Effector memory CD8-positive, alpha-beta T cell (primary cell): ENCODE measurements at regions not wholly inside any gene's neighbourhood (a gene's known extent, or its start where the extent isn't known, plus 50 kb on each side); places are given as distances from the start of the nearest gene placed in this dataset.
"Not testable (repeated sequence)": the region's sequence is repeated elsewhere in the genome, so short reads cannot be mapped to it uniquely, and the experiment has no call there.

ENCODE experiments used
- ATAC-seq: fragments of 150-1000 bp; cut with Tn5 transposase; replicated peaks from 2 replicates; pipeline ENCODE4 v1.10.0; 2021; ENCODE audit warnings: mild to moderate bottlenecking, moderate library complexity
- DNase-seq, 3 experiments: peaks; one replicate each; pipeline ENCODE4 v3.0.0; 2021
- H3K27ac Mint-ChIP-seq, 2 donors: one replicate each; pipeline ENCODE4 v1.8.0; 2022; ENCODE audit warnings: mild to moderate bottlenecking in 2 of 2, mixed read lengths in 2 of 2, moderate library complexity in 2 of 2
- H3K27me3 Mint-ChIP-seq, 2 donors: one replicate each; pipeline ENCODE4 v1.8.0; 2022; ENCODE audit warnings: mixed read lengths in 2 of 2
- H3K36me3 Mint-ChIP-seq: one replicate; pipeline ENCODE4 v1.8.0; 2022; ENCODE audit warnings: mild to moderate bottlenecking, moderate library complexity, mixed read lengths; ENCODE audit not compliant: insufficient read depth
- H3K4me1 Mint-ChIP-seq, 2 donors: one replicate each; pipeline ENCODE4 v1.8.0; 2022; ENCODE audit warnings: low read depth in 2 of 2, mixed read lengths in 2 of 2
- H3K4me3 Mint-ChIP-seq, 2 donors: one replicate each; pipeline ENCODE4 v1.8.0; 2022; ENCODE audit warnings: mild to moderate bottlenecking in 2 of 2, mixed read lengths in 2 of 2, moderate library complexity in 2 of 2
- H3K9me3 Mint-ChIP-seq, 2 donors: one replicate each; pipeline ENCODE4 v1.8.0; 2022; ENCODE audit warnings: mixed read lengths in 2 of 2

- Mint-ChIP-seq H3K27ac (no peak overlapping the region), H3K27me3 (peaks cover 0 to 17% of the 10 kb centered on the region in 2 donors), H3K9me3 (no peaks in the 10 kb centered on the region), H3K4me1 (no peaks in the 10 kb centered on the region), H3K4me3 (no peak overlapping the region), H3K36me3 (no peaks in the 10 kb centered on the region)
- no peak for ATAC-seq
- DNase-seq, result no peak
These were observed 125.8 kb upstream of the KCNH8 start for GRCh38 chr3:19022546-19022945.

- no peaks in the 10 kb centered on the region for H3K9me3 Mint-ChIP-seq
- H3K4me1 Mint-ChIP-seq, result no peaks in the 10 kb centered on the region
- no peak overlapping the region for H3K27ac Mint-ChIP-seq
- no peak for ATAC-seq
- no peak overlapping the region for H3K4me3 Mint-ChIP-seq
- DNase-seq, result no peak
- H3K27me3 Mint-ChIP-seq, result no peaks in the 10 kb centered on the region
- H3K36me3 Mint-ChIP-seq, result no peaks in the 10 kb centered on the region
These were observed 131.5 kb upstream of the KCNH8 start for GRCh38 chr3:19016851-19017250.

GRCh38 chr3:19013879-19014278 lies 134.4 kb upstream of the KCNH8 start:
- no peaks in the 10 kb centered on the region for H3K36me3 Mint-ChIP-seq
- no peaks in the 10 kb centered on the region for H3K4me1 Mint-ChIP-seq
- no peaks in the 10 kb centered on the region for H3K9me3 Mint-ChIP-seq
- H3K4me3 Mint-ChIP-seq, result no peak overlapping the region
- H3K27me3 Mint-ChIP-seq, result no peaks in the 10 kb centered on the region
- DNase-seq, result no peak
- no peak for ATAC-seq
- H3K27ac Mint-ChIP-seq, result no peak overlapping the region

GRCh38 chr3:19012846-19013245 lies 135.5 kb upstream of the KCNH8 start:
- H3K27me3 Mint-ChIP-seq, result no peaks in the 10 kb centered on the region

GRCh38 chr3:19002606-19003005 lies 145.7 kb upstream of the KCNH8 start:
- Mint-ChIP-seq H3K27me3 (peaks cover 0 to 7% of the 10 kb centered on the region in 2 donors), H3K4me1 (no peaks in the 10 kb centered on the region), H3K9me3 (no peaks in the 10 kb centered on the region), H3K27ac (no peak overlapping the region), H3K36me3 (no peaks in the 10 kb centered on the region), H3K4me3 (no peak overlapping the region)
- ATAC-seq (no peak), DNase-seq (no peak)

More at GRCh38 chr3:19012846-19013245, 135.5 kb upstream of the KCNH8 start:
- DNase-seq, result no peak
- Mint-ChIP-seq H3K4me3 (no peak overlapping the region), H3K27ac (no peak overlapping the region), H3K36me3 (no peaks in the 10 kb centered on the region), H3K9me3 (no peaks in the 10 kb centered on the region), H3K4me1 (no peaks in the 10 kb centered on the region)
- no peak for ATAC-seq

GRCh38 chr3:18998069-18998468 lies 150.2 kb upstream of the KCNH8 start:
- Mint-ChIP-seq H3K4me3 (no peak overlapping the region), H3K36me3 (no peaks in the 10 kb centered on the region), H3K4me1 (no peaks in the 10 kb centered on the region), H3K27me3 (peaks cover 0 to 11% of the 10 kb centered on the region in 2 donors), H3K27ac (no peak overlapping the region), H3K9me3 (peaks cover 0 to 8% of the 10 kb centered on the region in 2 donors)
- DNase-seq, result no peak
- no peak for ATAC-seq

GRCh38 chr3:18992709-18993108 lies 155.6 kb upstream of the KCNH8 start:
- DNase-seq (no peak), ATAC-seq (no peak)
- Mint-ChIP-seq H3K36me3 (no peaks in the 10 kb centered on the region), H3K27me3 (peaks cover 32 to 45% of the 10 kb centered on the region in 2 donors), H3K4me1 (no peaks in the 10 kb centered on the region), H3K4me3 (no peak overlapping the region), H3K27ac (no peak overlapping the region), H3K9me3 (peaks cover 0 to 8% of the 10 kb centered on the region in 2 donors)

GRCh38 chr3:18989237-18989795 lies 159.0 kb upstream of the KCNH8 start:
- H3K36me3 Mint-ChIP-seq, result no peaks in the 10 kb centered on the region
- no peak overlapping the region for H3K27ac Mint-ChIP-seq
- no peaks in the 10 kb centered on the region for H3K4me1 Mint-ChIP-seq
- H3K9me3 Mint-ChIP-seq, result no peaks in the 10 kb centered on the region
- DNase-seq, result no peak
- peaks cover 32 to 40% of the 10 kb centered on the region in 2 donors for H3K27me3 Mint-ChIP-seq
- H3K4me3 Mint-ChIP-seq, result no peak overlapping the region
- no peak for ATAC-seq

GRCh38 chr3:18988614-18989229 lies 159.6 kb upstream of the KCNH8 start:
- DNase-seq (no peak), ATAC-seq (peak; percentile 45)
- H3K27ac Mint-ChIP-seq, result no peak overlapping the region
- H3K27me3 Mint-ChIP-seq, result peaks cover 32 to 40% of the 10 kb centered on the region in 2 donors
- no peaks in the 10 kb centered on the region for H3K9me3 Mint-ChIP-seq
- no peak overlapping the region for H3K4me3 Mint-ChIP-seq
- no peaks in the 10 kb centered on the region for H3K36me3 Mint-ChIP-seq
- no peaks in the 10 kb centered on the region for H3K4me1 Mint-ChIP-seq

GRCh38 chr3:18987862-18988447 lies 160.4 kb upstream of the KCNH8 start:
- DNase-seq (no peak), ATAC-seq (no peak)
- Mint-ChIP-seq H3K27me3 (peaks cover 32 to 48% of the 10 kb centered on the region in 2 donors), H3K36me3 (no peaks in the 10 kb centered on the region), H3K4me3 (no peak overlapping the region), H3K9me3 (no peaks in the 10 kb centered on the region), H3K27ac (no peak overlapping the region), H3K4me1 (no peaks in the 10 kb centered on the region)

- H3K36me3 Mint-ChIP-seq, result no peaks in the 10 kb centered on the region
- no peaks in the 10 kb centered on the region for H3K4me1 Mint-ChIP-seq
- no peak overlapping the region for H3K27ac Mint-ChIP-seq
- peaks cover 32 to 46% of the 10 kb centered on the region in 2 donors for H3K27me3 Mint-ChIP-seq
- DNase-seq, result no peak
- no peak for ATAC-seq
- no peaks in the 10 kb centered on the region for H3K9me3 Mint-ChIP-seq
- no peak overlapping the region for H3K4me3 Mint-ChIP-seq
These were observed 161.2 kb upstream of the KCNH8 start for GRCh38 chr3:18987070-18987469.

GRCh38 chr3:18982920-18983319 lies 165.4 kb upstream of the KCNH8 start:
- H3K9me3 Mint-ChIP-seq, result no peaks in the 10 kb centered on the region
- peaks cover 3 to 11% of the 10 kb centered on the region in 2 donors for H3K27me3 Mint-ChIP-seq
- no peaks in the 10 kb centered on the region for H3K4me1 Mint-ChIP-seq
- H3K36me3 Mint-ChIP-seq, result no peaks in the 10 kb centered on the region
- ATAC-seq (no peak), DNase-seq (no peak)
- no peak overlapping the region for H3K27ac Mint-ChIP-seq
- no peak overlapping the region for H3K4me3 Mint-ChIP-seq

- DNase-seq, H3K4me3 Mint-ChIP-seq, H3K36me3 Mint-ChIP-seq, H3K4me1 Mint-ChIP-seq, H3K27ac Mint-ChIP-seq, ATAC-seq: not testable (repeated sequence)
- Mint-ChIP-seq H3K9me3 (peaks cover 4 to 17% of the 10 kb centered on the region in 2 donors), H3K27me3 (peaks cover 9 to 23% of the 10 kb centered on the region in 2 donors)
These were observed 172.2 kb upstream of the KCNH8 start for GRCh38 chr3:18976102-18976501.

GRCh38 chr3:18968120-18968519 lies 180.2 kb upstream of the KCNH8 start:
- Mint-ChIP-seq H3K4me3 (no peak overlapping the region), H3K27ac (no peak overlapping the region), H3K27me3 (peaks cover 10 to 13% of the 10 kb centered on the region in 2 donors), H3K4me1 (peaks cover 0 to 2% of the 10 kb centered on the region in 2 donors), H3K36me3 (no peaks in the 10 kb centered on the region), H3K9me3 (peaks cover 2 to 6% of the 10 kb centered on the region in 2 donors)
- DNase-seq (no peak), ATAC-seq (no peak)
